Retinal pigment epithelial cell (primary cell): ENCODE measurements at regions not wholly inside any gene's neighbourhood (a gene's known extent, or its start where the extent isn't known, plus 50 kb on each side); places are given as distances from the start of the nearest gene placed in this dataset.
A peak's percentile ranks its signal among the peaks of the same experiment; 100 is the strongest.

Experiments
- DNase-seq: peaks from one replicate; pipeline ENCODE4 v3.0.0-alpha.2; 2010; ENCODE audit warnings: low read depth
- H3K4me3 ChIP-seq: 2 replicates; pipeline ENCODE4 v1.5.1; 2011; ENCODE audit warnings: mild to moderate bottlenecking, low read length, control low read depth, moderate library complexity
- CTCF ChIP-seq: conservative IDR thresholded peaks from 2 replicates; pipeline ENCODE4 v1.5.1; 2011; ENCODE audit warnings: low read depth, low read length, control low read depth, inconsistent platforms

DNA sequence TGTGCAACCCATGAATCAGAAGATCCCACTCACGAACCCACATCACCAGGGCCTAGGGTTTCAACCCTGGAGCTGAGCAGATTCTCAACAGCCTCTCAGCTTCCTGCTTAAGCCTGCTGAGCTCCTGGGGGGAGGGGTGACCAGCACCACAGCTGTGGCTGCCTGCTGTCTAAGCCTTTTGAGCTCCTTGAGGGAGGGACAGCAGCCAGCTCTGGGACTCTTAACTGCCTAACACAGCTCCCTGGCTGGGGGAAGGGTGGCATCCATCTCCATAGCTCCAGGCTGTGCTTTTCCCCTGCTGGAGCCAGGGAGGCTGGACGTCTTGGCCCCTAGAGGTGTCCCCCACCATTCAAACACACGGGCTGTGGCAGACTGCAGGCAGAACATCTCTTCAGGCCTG lies 250.3 kb downstream of the DMAC1 start:
- peak; percentile 34 for DNase-seq
- TF ChIP-seq CTCF = no peak
- H3K4me3 ChIP-seq = no peak overlapping the region

- no peak for DNase-seq
- no peak for TF ChIP-seq CTCF
- H3K4me3 ChIP-seq = no peak overlapping the region
Observed at GRCh38 chr9:7546261-7546660, 253.3 kb downstream of the DMAC1 start.

GRCh38 chr9:7545371-7546165 lies 254.0 kb downstream of the DMAC1 start:
- H3K4me3 ChIP-seq = no peak overlapping the region

DNA sequence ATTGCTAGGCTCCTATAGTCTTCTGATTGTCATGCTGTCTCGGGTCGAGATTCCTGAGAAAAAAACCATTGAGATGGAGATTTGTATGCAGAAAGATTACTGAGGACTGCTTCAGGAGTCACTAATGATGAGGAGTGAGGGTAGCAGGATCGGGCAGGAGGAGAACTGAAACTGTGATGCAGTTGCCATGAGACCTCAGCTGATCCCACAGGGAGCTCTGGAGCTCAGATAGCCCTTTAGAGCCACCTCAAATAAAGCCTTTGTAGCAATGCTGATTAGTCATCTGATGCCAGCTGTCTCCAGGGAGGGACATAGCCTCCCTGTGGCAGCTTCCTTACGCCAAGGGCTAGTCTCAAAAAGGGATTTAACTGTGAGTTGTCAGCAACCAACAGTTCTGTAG lies 256.9 kb downstream of the DMAC1 start:
- no peak for TF ChIP-seq CTCF
- no peak overlapping the region for H3K4me3 ChIP-seq

More at GRCh38 chr9:7545371-7546165, 254.0 kb downstream of the DMAC1 start:
- no peak for TF ChIP-seq CTCF
- DNase-seq = no peak

GRCh38 chr9:7542126-7542525 lies 257.5 kb downstream of the DMAC1 start:
- no peak for DNase-seq
- TF ChIP-seq CTCF = no peak
- H3K4me3 ChIP-seq = no peak overlapping the region

More for the DNA sequence above, 256.9 kb downstream of the DMAC1 start:
- DNase-seq = no peak

- peak; percentile 72 for TF ChIP-seq CTCF
Observed at GRCh38 chr9:7536310-7536939, 263.2 kb downstream of the DMAC1 start.

DNA sequence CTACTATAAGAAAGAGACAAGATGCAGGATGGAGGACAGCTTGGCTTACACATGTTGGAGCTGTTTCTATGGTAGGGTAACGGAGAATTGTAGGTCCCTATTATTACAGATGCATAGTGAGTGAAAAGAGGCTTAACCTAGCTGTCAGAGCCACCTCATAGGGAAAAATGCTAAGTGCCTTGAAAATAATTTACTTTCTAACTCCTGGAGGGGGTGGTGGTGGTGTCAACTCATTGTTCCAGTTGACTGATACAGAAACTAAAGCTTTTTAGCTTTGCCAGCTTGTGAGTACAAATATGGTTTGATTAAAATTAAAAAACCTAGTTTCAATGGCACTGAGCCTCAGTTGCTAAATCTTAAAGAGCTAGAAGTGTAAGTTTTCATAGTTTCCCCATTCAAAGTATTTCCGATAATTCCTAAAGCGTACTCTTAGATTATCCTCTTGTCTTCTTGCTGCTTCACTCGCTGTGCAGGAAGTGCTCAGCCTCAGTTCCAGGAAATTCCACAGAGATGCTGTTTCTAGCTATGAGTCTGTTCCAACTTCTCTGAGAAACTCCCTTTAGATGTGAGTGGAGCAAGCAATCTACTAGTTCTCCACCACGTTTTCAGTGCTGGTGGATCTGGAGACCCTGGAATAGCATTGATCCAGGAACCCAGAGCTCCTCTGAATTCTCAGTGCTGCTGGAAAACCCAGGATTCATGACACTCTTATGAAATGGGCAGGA lies 265.2 kb downstream of the DMAC1 start:
- H3K4me3 ChIP-seq = no peak overlapping the region

More at GRCh38 chr9:7536310-7536939, 263.2 kb downstream of the DMAC1 start:
- DNase-seq = no peak
- no peak overlapping the region for H3K4me3 ChIP-seq

More for the DNA sequence above, 265.2 kb downstream of the DMAC1 start:
- no peak for DNase-seq
- no peak for TF ChIP-seq CTCF
